ENCODE measurements at regions not wholly inside any gene's neighbourhood (a gene's known extent, or its start where the extent isn't known, plus 50 kb on each side); places are given as distances from the start of the nearest gene placed in this dataset.

DNA sequence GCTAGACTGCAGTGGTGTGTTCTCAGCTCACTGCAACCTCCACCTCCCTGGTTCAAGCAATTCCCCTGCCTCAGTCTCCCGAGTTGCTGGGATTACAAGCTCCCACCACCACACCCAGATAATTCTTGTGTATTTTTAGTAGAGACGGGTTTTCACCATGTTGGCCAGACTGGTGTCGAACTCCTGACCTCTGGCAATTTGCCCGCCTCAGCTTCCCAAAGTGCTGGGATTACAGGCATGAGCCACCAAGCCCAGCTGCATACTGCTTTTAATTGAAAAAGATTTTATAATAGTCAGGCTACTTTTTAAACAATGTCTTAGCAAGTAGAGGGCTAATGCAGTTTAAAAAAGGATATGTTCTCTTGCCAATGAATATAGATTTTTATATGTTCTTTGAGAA lies 668.9 kb downstream of the SLC6A15 start:
- no peak for TF ChIP-seq EP300 (IDR thresholded peaks at IDR 0.05)
- no peak for TF ChIP-seq POLR2A (IDR thresholded peaks at IDR 0.05)
